A549 (cell line): ENCODE measurements at regions not wholly inside any gene's neighbourhood (a gene's known extent, or its start where the extent isn't known, plus 50 kb on each side); places are given as distances from the start of the nearest gene placed in this dataset.

Experiments used
- ATAC-seq, 2 experiments: fragments of 200-7000 bp in 1 of 2; fragments of >200 bp in 1 of 2; cut with Nextera tagmentation in 1 of 2; cut with Tn5 transposase in 1 of 2; 3 replicates each; pipeline versions ENCODE4 v1.8.0 to v1.9.1; 2018 to 2020; ENCODE audit warnings: mild to moderate bottlenecking in 1 of 2, moderate library complexity in 1 of 2
- CTCF ChIA-PET: fragments of 300-600 bp; sonication (Branson Sonifier 250); formaldehyde crosslinking; extraction: SDS; loops from one replicate; lab custom pipeline; 2021; ENCODE audit warnings: antibody characterized with exemption, inconsistent platforms; lab: Yijun Ruan, JAX
- POLR2A ChIA-PET: fragments of 350-600 bp; formaldehyde crosslinking; extraction: SDS; loops from one replicate; lab custom pipeline; 2021; ENCODE audit warnings: antibody characterized with exemption, inconsistent platforms; lab: Yijun Ruan, JAX
- DNase-seq, 2 experiments: peaks; one replicate each; pipeline versions ENCODE4 v3.0.0 to v3.0.0-alpha.2; 2011 to 2016; ENCODE audit warnings: low read depth in 1 of 2, low spot score in 1 of 2
- FAIRE-seq: peaks from 2 replicates; lab custom pipeline; 2011; peaks lifted over from hg19 to GRCh38; lab: Jason Lieb, UNC
- H3K27ac ChIP-seq, 2 experiments: fragments of >200 bp; sonication (Bioruptor Twin); formaldehyde crosslinking; 3 replicates each; pipeline ENCODE4 v1.5.1; 2016 to 2017
- H3K4me1 ChIP-seq: fragments of >200 bp; sonication (Bioruptor Twin); formaldehyde crosslinking; 3 replicates; pipeline ENCODE4 v1.6.1; 2016
- H3K4me2 ChIP-seq: fragments of >200 bp; sonication (Bioruptor Twin); formaldehyde crosslinking; 3 replicates; pipeline ENCODE4 v1.6.1; 2016
- H3K4me3 ChIP-seq: fragments of >200 bp; sonication (Bioruptor Twin); formaldehyde crosslinking; 3 replicates; pipeline ENCODE4 v1.5.1; 2016
- H3K9me3 ChIP-seq: fragments of >200 bp; sonication (Bioruptor Twin); formaldehyde crosslinking; 3 replicates; pipeline ENCODE4 v1.6.1; 2016
- BCL3 ChIP-seq: fragments of >200 bp; sonication (Bioruptor Twin); formaldehyde crosslinking; IDR thresholded peaks from 3 replicates; pipeline ENCODE4 v1.6.1; 2016
- CBX2 ChIP-seq: fragments of 200-600 bp; sonication (generic); IDR thresholded peaks from 2 replicates; pipeline ENCODE4 v1.6.1; 2016; ENCODE audit warnings: low read depth, mild to moderate bottlenecking, borderline replicate concordance
- CBX8 ChIP-seq: fragments of 200-600 bp; sonication (generic); IDR thresholded peaks from 2 replicates; pipeline ENCODE4 v1.6.1; 2016
- CHD4 ChIP-seq: fragments of 200-600 bp; sonication (generic); IDR thresholded peaks from 2 replicates; pipeline ENCODE4 v1.6.1; 2016; ENCODE audit warnings: antibody characterized with exemption, mild to moderate bottlenecking, borderline replicate concordance
- ELK1 ChIP-seq: fragments of 150-350 bp; IDR thresholded peaks from 2 replicates; pipeline ENCODE4 v1.6.1; 2014; ENCODE audit warnings: low read depth, mild to moderate bottlenecking, low read length
- ESRRA ChIP-seq: fragments of 150-350 bp; IDR thresholded peaks from 2 replicates; pipeline ENCODE4 v1.6.1; 2014; ENCODE audit warnings: mild to moderate bottlenecking, low read length, borderline replicate concordance
- FOSB ChIP-seq: fragments of 250-450 bp; sonication (Bioruptor Pico); IDR thresholded peaks from 2 replicates; pipeline ENCODE4 v1.5.0; 2020; ENCODE audit warnings: mild to moderate bottlenecking, moderate library complexity
- FOSL2 ChIP-seq, 2 experiments: fragments of 450-650 bp in 1 of 2; fragments of >200 bp in 1 of 2; sonication (Bioruptor Twin) in 1 of 2; formaldehyde crosslinking; IDR thresholded peaks; 2 replicates each; pipeline versions ENCODE4 v1.5.0 to v1.6.1; 2016 to 2020; ENCODE audit warnings: mild to moderate bottlenecking in 1 of 2, moderate library complexity in 1 of 2
- HEYL ChIP-seq: fragments of 250-450 bp; sonication (Bioruptor Pico); IDR thresholded peaks from 2 replicates; pipeline ENCODE4 v1.8.0; 2021; ENCODE audit warnings: mild to moderate bottlenecking, moderate library complexity
- HOXA7 ChIP-seq: fragments of 250-450 bp; sonication (Bioruptor Pico); IDR thresholded peaks from 2 replicates; pipeline ENCODE4 v1.5.0; 2020; ENCODE audit warnings: mild to moderate bottlenecking, moderate library complexity
- JUN ChIP-seq, 2 experiments: fragments of >200 bp; sonication (Bioruptor Twin); formaldehyde crosslinking; IDR thresholded peaks; 2 replicates in 1 of 2; 3 replicates in 1 of 2; pipeline ENCODE4 v1.6.1; 2016 to 2017
- KDM5A ChIP-seq: fragments of 200-600 bp; sonication (generic); IDR thresholded peaks from 2 replicates; pipeline ENCODE4 v1.6.1; 2016; ENCODE audit warnings: antibody characterized with exemption, mild to moderate bottlenecking
- NFE2L2 ChIP-seq: fragments of 150-350 bp; conservative IDR thresholded peaks from 2 replicates; pipeline ENCODE4 v1.6.1; 2014; ENCODE audit warnings: low read length
- NPAS2 ChIP-seq: fragments of 250-450 bp; sonication (Bioruptor Pico); IDR thresholded peaks from 2 replicates; pipeline ENCODE4 v1.8.0; 2022; ENCODE audit warnings: mild to moderate bottlenecking, moderate library complexity, borderline replicate concordance
- POLR2AphosphoS2 ChIP-seq: conservative IDR thresholded peaks from 2 replicates; pipeline ENCODE4 v1.6.1; 2012; ENCODE audit warnings: low read length, improper control_type of control experiment, inconsistent platforms
- RFX5 ChIP-seq: fragments of 450-650 bp; IDR thresholded peaks from 2 replicates; pipeline ENCODE4 v1.7.1; 2014; ENCODE audit warnings: antibody characterized with exemption, mild to moderate bottlenecking, moderate library complexity
- TFCP2L1 ChIP-seq: fragments of 250-450 bp; sonication (Bioruptor Pico); IDR thresholded peaks from 2 replicates; pipeline ENCODE4 v1.5.0; 2021; ENCODE audit warnings: mild to moderate bottlenecking
- TP53 ChIP-seq: fragments of 250-450 bp; sonication (Bioruptor Pico); IDR thresholded peaks from 2 replicates; pipeline ENCODE4 v1.5.0; 2021; ENCODE audit warnings: mild to moderate bottlenecking, moderate library complexity
- ZC3H11A ChIP-seq: fragments of 450-650 bp; IDR thresholded peaks from 2 replicates; pipeline ENCODE4 v1.6.1; 2014; ENCODE audit warnings: antibody characterized with exemption, mild to moderate bottlenecking
- WGBS: methylation state at CpG from one replicate; pipeline ENCODE4 v1.1.6; 2017; ENCODE audit errors: missing lambda C conversion rate; 5-methylcytosine and 5-hydroxymethylcytosine counted together
- TF ChIP-seq, protein P1 (sequence below): fragments of 250-450 bp; sonication (Bioruptor Pico); IDR thresholded peaks from 2 replicates; pipeline ENCODE4 v1.5.0; 2020; ENCODE audit warnings: low read depth, mild to moderate bottlenecking, moderate library complexity
- TF ChIP-seq, protein P2 (sequence below): fragments of 250-450 bp; sonication (Bioruptor Pico); IDR thresholded peaks from 2 replicates; pipeline ENCODE4 v1.5.0; 2021; ENCODE audit warnings: mild to moderate bottlenecking, moderate library complexity, borderline replicate concordance
- TF ChIP-seq, protein P3 (sequence below): fragments of 450-650 bp; IDR thresholded peaks from 2 replicates; pipeline ENCODE4 v1.6.1; 2014; ENCODE audit warnings: antibody characterized with exemption

DNA sequence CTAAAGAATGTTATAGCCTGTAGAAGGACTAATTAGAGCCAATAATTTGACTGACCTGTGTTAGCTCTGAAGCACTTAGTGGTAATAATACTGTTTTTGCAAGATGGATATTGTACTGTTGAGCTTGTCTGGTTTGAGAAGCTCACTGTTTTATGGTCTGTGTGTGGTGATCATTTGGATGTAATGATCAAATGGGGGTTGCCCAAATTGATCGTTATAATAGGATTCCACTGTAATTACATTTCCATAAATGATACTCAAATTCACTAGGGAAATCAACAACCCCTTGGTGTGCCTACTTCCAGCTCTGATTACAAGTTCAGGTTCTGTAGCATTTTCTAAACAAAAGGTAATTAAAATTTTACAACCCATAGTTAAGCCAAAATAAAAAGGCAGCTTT, 971.4 kb downstream of the TTLL7 start (continued):
- TF ChIP-seq, protein P1, sequence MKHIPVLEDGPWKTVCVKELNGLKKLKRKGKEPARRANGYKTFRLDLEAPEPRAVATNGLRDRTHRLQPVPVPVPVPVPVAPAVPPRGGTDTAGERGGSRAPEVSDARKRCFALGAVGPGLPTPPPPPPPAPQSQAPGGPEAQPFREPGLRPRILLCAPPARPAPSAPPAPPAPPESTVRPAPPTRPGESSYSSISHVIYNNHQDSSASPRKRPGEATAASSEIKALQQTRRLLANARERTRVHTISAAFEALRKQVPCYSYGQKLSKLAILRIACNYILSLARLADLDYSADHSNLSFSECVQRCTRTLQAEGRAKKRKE (CRISPR knock-in tag) = no peak
- TF ChIP-seq TFCP2L1 (CRISPR knock-in tag) = no peak
- TF ChIP-seq BCL3 = no peak
- TF ChIP-seq, protein P2, sequence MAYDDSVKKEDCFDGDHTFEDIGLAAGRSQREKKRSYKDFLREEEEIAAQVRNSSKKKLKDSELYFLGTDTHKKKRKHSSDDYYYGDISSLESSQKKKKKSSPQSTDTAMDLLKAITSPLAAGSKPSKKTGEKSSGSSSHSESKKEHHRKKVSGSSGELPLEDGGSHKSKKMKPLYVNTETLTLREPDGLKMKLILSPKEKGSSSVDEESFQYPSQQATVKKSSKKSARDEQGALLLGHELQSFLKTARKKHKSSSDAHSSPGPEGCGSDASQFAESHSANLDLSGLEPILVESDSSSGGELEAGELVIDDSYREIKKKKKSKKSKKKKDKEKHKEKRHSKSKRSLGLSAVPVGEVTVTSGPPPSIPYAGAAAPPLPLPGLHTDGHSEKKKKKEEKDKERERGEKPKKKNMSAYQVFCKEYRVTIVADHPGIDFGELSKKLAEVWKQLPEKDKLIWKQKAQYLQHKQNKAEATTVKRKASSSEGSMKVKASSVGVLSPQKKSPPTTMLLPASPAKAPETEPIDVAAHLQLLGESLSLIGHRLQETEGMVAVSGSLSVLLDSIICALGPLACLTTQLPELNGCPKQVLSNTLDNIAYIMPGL (CRISPR knock-in tag) = no peak
- no peak for TF ChIP-seq ZC3H11A
- TF ChIP-seq CBX8 = no peak
- no peak for TF ChIP-seq ELK1
- TF ChIP-seq, all 56 proteins: peak for 0

DNA sequence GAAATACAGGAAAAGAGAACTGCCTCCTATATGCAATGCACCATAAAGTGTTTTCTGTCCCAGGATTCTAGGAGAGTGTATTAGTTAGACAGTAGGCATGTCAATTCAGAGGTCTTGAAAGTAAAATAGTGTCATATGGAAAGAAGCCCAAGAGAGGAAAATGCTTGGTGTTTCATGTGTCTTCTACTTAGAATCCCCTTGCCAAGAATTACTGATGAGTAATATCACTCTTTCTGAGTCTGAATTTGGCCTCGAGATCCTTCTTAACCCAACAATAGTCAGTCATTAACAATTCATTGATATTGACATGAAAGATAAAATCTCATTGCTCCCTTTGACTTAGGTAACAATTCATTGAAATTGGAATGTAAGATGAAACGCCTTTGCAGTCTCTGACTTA, 972.2 kb downstream of the TTLL7 start:
- H3K9me3 ChIP-seq = no peaks in the 10 kb centered on the region
- no peak for TF ChIP-seq RFX5
- TF ChIP-seq CHD4 = no peak
- no peak for TF ChIP-seq HOXA7
- no peak for TF ChIP-seq TFCP2L1 (CRISPR knock-in tag)
- TF ChIP-seq NPAS2 (CRISPR knock-in tag) = no peak
- TF ChIP-seq CBX2 = no peak
- TF ChIP-seq POLR2AphosphoS2 = no peak
- TF ChIP-seq JUN (IDR thresholded peaks at IDR 0.05) = no peak
- TF ChIP-seq TP53 = no peak
- ATAC-seq (no peak), FAIRE-seq (no peak), DNase-seq (no peak)
- no peak overlapping the region for H3K27ac ChIP-seq
- no peak overlapping the region for H3K4me3 ChIP-seq
- 0% methylated on average over 2 of the region's 2 CpGs for WGBS
- CTCF ChIA-PET = no interaction called here
- no peak overlapping the region for H3K4me2 ChIP-seq
- H3K4me1 ChIP-seq = no peaks in the 10 kb centered on the region
- POLR2A ChIA-PET = no interaction called here

DNA sequence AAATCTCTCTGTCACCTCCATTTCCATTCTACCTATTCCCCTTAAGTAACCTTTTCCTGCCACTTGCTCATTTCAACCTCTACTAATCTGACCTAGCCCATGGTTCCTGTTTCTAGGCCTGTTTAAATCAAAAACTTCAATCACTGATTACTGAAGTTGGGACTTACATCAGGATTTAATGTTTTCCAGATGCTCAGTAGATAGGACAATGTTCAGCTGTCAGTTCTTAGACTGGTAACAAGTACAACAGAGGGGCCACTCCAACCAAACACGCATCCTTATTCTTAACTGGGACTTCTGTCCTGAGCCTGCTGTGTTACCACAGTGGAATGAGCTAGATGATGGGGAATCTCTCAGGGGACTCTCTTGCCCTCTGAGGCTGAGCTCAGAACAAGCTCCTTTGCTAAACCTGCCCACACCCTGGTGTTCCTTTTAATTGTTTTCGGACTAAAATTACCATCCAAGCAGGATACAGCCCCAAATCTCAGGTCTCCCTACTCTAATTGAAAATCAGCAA, 974.6 kb downstream of the TTLL7 start:
- no peak for ATAC-seq
- no peak overlapping the region for H3K4me2 ChIP-seq
- FAIRE-seq = no peak
- TF ChIP-seq FOSL2 (IDR thresholded peaks at IDR 0.05) (no peak), FOSL2 (CRISPR knock-in tag; IDR thresholded peaks at IDR 0.05) (no peak), FOSB (CRISPR knock-in tag) (no peak), POLR2AphosphoS2 (no peak), NFE2L2 (no peak), HEYL (no peak), ESRRA (no peak), BCL3 (no peak), KDM5A (no peak)
- TF ChIP-seq, protein P3, sequence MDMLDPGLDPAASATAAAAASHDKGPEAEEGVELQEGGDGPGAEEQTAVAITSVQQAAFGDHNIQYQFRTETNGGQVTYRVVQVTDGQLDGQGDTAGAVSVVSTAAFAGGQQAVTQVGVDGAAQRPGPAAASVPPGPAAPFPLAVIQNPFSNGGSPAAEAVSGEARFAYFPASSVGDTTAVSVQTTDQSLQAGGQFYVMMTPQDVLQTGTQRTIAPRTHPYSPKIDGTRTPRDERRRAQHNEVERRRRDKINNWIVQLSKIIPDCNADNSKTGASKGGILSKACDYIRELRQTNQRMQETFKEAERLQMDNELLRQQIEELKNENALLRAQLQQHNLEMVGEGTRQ = no peak
- ChIA-PET POLR2A (no interaction called here), CTCF (no interaction called here)
- no peak for DNase-seq
- H3K4me3 ChIP-seq = no peak overlapping the region
- no peaks in the 10 kb centered on the region for H3K4me1 ChIP-seq
- H3K27ac ChIP-seq = no peak overlapping the region
- H3K9me3 ChIP-seq = no peaks in the 10 kb centered on the region
- 27% methylated on average over 2 of the region's 2 CpGs for WGBS
